ENCODE measurements at regions not wholly inside any gene's neighbourhood (a gene's known extent, or its start where the extent isn't known, plus 50 kb on each side); places are given as distances from the start of the nearest gene placed in this dataset.

DNA sequence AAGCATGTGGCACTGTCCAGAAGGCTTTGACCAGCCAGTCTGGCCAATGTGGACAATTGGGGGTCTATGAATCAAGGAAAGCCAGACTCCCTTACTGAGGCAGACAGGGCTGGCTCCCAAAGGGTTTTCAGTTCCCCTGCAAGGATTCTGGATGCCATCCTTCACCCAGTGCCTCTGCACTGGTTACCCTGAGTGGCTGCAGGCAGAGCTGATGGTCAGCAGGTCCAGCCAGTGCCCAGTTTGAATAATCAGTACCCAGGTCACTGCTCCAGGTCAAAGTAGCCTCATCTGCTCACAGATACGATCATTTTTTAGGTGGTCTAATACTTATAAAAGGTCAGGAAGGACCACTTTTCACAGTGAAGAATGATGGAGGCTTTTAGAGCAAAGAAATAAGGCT lies 52.2 kb upstream of the MAMLD1 start:
- no peak for DNase-seq

GRCh38 chrX:150312931-150313330 lies 50.2 kb upstream of the MAMLD1 start:
- DNase-seq = no peak

All from fibroblast of skin of right biceps (primary cell).